Cardiac fibroblast (primary cell): ENCODE measurements at regions not wholly inside any gene's neighbourhood (a gene's known extent, or its start where the extent isn't known, plus 50 kb on each side); places are given as distances from the start of the nearest gene placed in this dataset.

Source experiments
- DNase-seq, 2 donors: peaks; one replicate each; pipeline versions ENCODE4 v3.0.0 to v3.0.0-alpha.2; 2010; ENCODE audit warnings: low read depth in 2 of 2
- H3K4me3 ChIP-seq, 2 donors: replicated peaks in 1 of 2; 1 replicate in 1 of 2; 2 replicates in 1 of 2; pipeline ENCODE4 v1.5.1; 2011; ENCODE audit warnings: low read depth in 2 of 2, low read length in 2 of 2, mild to moderate bottlenecking in 2 of 2, moderate library complexity in 1 of 2
- CTCF ChIP-seq: IDR thresholded peaks from one replicate; pipeline ENCODE4 v1.5.1; 2011; ENCODE audit warnings: low read depth, mild to moderate bottlenecking, low read length, inconsistent platforms

- DNase-seq = no peak
- no peak for TF ChIP-seq CTCF
- H3K4me3 ChIP-seq = no peak overlapping the region
These were observed 887.8 kb upstream of the SOX9 start for GRCh38 chr17:71232801-71233559.

- no peak overlapping the region for H3K4me3 ChIP-seq
- TF ChIP-seq CTCF = no peak
- no peak for DNase-seq
These were observed 886.5 kb upstream of the SOX9 start for GRCh38 chr17:71234349-71234748.

GRCh38 chr17:71237903-71238538 is 882.8 kb upstream of the SOX9 start:
- peak; percentile 36 to 46 for DNase-seq
- no peak for TF ChIP-seq CTCF
- H3K4me3 ChIP-seq = no peak overlapping the region

- no peak overlapping the region for H3K4me3 ChIP-seq
- TF ChIP-seq CTCF = no peak
- no peak for DNase-seq
These were observed 873.3 kb upstream of the SOX9 start for GRCh38 chr17:71247441-71248015.

GRCh38 chr17:71251276-71251675 is 869.5 kb upstream of the SOX9 start:
- H3K4me3 ChIP-seq = no peak overlapping the region
- no peak for TF ChIP-seq CTCF
- no peak for DNase-seq

GRCh38 chr17:71251951-71252350 is 868.9 kb upstream of the SOX9 start:
- DNase-seq = no peak
- no peak overlapping the region for H3K4me3 ChIP-seq
- no peak for TF ChIP-seq CTCF
